Cardiac muscle cell (in vitro differentiated cells and primary cell): ENCODE measurements at regions not wholly inside any gene's neighbourhood (a gene's known extent, or its start where the extent isn't known, plus 50 kb on each side); places are given as distances from the start of the nearest gene placed in this dataset.

Experiments
- DNase-seq, 2 donors: peaks; one replicate each; pipeline versions ENCODE4 v3.0.0 to v3.0.0-alpha.2; 2010 to 2017; ENCODE audit warnings: low read depth in 1 of 2, low spot score in 1 of 2
- H3K27ac ChIP-seq: fragments of 200-600 bp; sonication (generic); 2 replicates; pipeline ENCODE4 v1.5.1; 2016
- H3K27me3 ChIP-seq: fragments of 200-600 bp; sonication (generic); 2 replicates; pipeline ENCODE4 v1.6.0; 2016; ENCODE audit warnings: control low read depth
- H3K36me3 ChIP-seq: fragments of 200-600 bp; sonication (generic); 2 replicates; pipeline ENCODE4 v1.5.1; 2016; ENCODE audit warnings: control low read depth
- H3K4me1 ChIP-seq: fragments of 200-600 bp; sonication (generic); 2 replicates; pipeline ENCODE4 v1.8.1; 2017; ENCODE audit warnings: low read depth, mild to moderate bottlenecking, mixed run types
- H3K4me3 ChIP-seq: fragments of 200-600 bp; sonication (generic); 2 replicates; pipeline ENCODE4 v1.5.1; 2016; ENCODE audit warnings: mild to moderate bottlenecking
- H3K9me3 ChIP-seq: fragments of 200-600 bp; sonication (generic); 2 replicates; pipeline ENCODE4 v1.5.1; 2017; ENCODE audit warnings: low read depth, mild to moderate bottlenecking, control low read depth
- CTCF ChIP-seq: IDR thresholded peaks from 2 replicates; pipeline ENCODE4 v1.5.1; 2012; ENCODE audit warnings: low read depth, mild to moderate bottlenecking, low read length

GRCh38 chr7:57256637-57257375, 124.6 kb upstream of the ZNF479 start:
- no peak for DNase-seq
- Histone ChIP-seq H3K36me3 (no peaks in the 10 kb centered on the region), H3K9me3 (no peaks in the 10 kb centered on the region), H3K4me3 (no peak overlapping the region), H3K27me3 (no peaks in the 10 kb centered on the region), H3K4me1 (no peaks in the 10 kb centered on the region), H3K27ac (no peak overlapping the region)
- no peak for TF ChIP-seq CTCF

GRCh38 chr7:57274535-57275283, 142.5 kb upstream of the ZNF479 start:
- Histone ChIP-seq H3K9me3 (peaks cover 3% of the 10 kb centered on the region), H3K4me1 (no peaks in the 10 kb centered on the region), H3K36me3 (no peaks in the 10 kb centered on the region), H3K27me3 (no peaks in the 10 kb centered on the region), H3K27ac (no peak overlapping the region), H3K4me3 (no peak overlapping the region)
- no peak for DNase-seq
- no peak for TF ChIP-seq CTCF

GRCh38 chr7:57300747-57301146, 149.2 kb upstream of the ZNF716 start:
- no peak for DNase-seq
- Histone ChIP-seq H3K36me3 (no peaks in the 10 kb centered on the region), H3K9me3 (no peaks in the 10 kb centered on the region), H3K4me3 (no peak overlapping the region), H3K27ac (no peak overlapping the region), H3K4me1 (no peaks in the 10 kb centered on the region), H3K27me3 (no peaks in the 10 kb centered on the region)
- no peak for TF ChIP-seq CTCF

- TF ChIP-seq CTCF = no peak
- H3K27me3 ChIP-seq = no peaks in the 10 kb centered on the region
- H3K36me3 ChIP-seq = no peaks in the 10 kb centered on the region
- DNase-seq = no peak
- H3K9me3 ChIP-seq = no peaks in the 10 kb centered on the region
- no peak overlapping the region for H3K4me3 ChIP-seq
- H3K27ac ChIP-seq = no peak overlapping the region
- no peaks in the 10 kb centered on the region for H3K4me1 ChIP-seq
Observed at GRCh38 chr7:57305192-57305748, 144.7 kb upstream of the ZNF716 start.

- no peak for DNase-seq
- Histone ChIP-seq H3K9me3 (no peaks in the 10 kb centered on the region), H3K27ac (no peak overlapping the region), H3K36me3 (no peaks in the 10 kb centered on the region), H3K4me1 (no peaks in the 10 kb centered on the region), H3K27me3 (no peaks in the 10 kb centered on the region), H3K4me3 (no peak overlapping the region)
- no peak for TF ChIP-seq CTCF
Observed at GRCh38 chr7:57308631-57309408, 141.2 kb upstream of the ZNF716 start.
